CD4-positive, alpha-beta T cell (primary cell): ENCODE measurements at regions not wholly inside any gene's neighbourhood (a gene's known extent, or its start where the extent isn't known, plus 50 kb on each side); places are given as distances from the start of the nearest gene placed in this dataset.
A peak's percentile ranks its signal among the peaks of the same experiment; 100 is the strongest.

Experiments used
- ATAC-seq: fragments of 200-7000 bp; cut with Tn5 transposase; one replicate; pipeline ENCODE4 v1.10.0; 2022; ENCODE audit warnings: mild to moderate bottlenecking; ENCODE audit not compliant: poor library complexity
- CTCF ChIA-PET: fragments of 350-600 bp; sonication (Branson Sonifier 250); formaldehyde crosslinking; loops from one replicate; lab custom pipeline; 2021; ENCODE audit warnings: antibody characterized with exemption, inconsistent platforms; lab: Charles Lee
- POLR2A ChIA-PET: fragments of 350-600 bp; sonication (Branson Sonifier 250); formaldehyde crosslinking; loops from one replicate; lab custom pipeline; 2021; ENCODE audit warnings: antibody characterized with exemption, inconsistent platforms; lab: Charles Lee
- DNase-seq, 14 experiments: peaks; one replicate each; pipeline ENCODE4 v3.0.0-alpha.2; 2013 to 2020; ENCODE audit warnings: mixed read lengths in 2 of 14
- H3K27ac ChIP-seq, 2 donors: one replicate each; pipeline versions ENCODE4 v1.5.1 to v1.7.0; 2013; ENCODE audit warnings: low read length in 2 of 2, low read depth in 1 of 2, mild to moderate bottlenecking in 1 of 2
- H3K27me3 ChIP-seq, 2 experiments: 1 replicate in 1 of 2; 2 replicates in 1 of 2; pipeline versions ENCODE4 v1.6.1 to v1.7.0; 2013; ENCODE audit warnings: low read length in 2 of 2, control low read depth in 1 of 2, mild to moderate bottlenecking in 1 of 2, moderate library complexity in 1 of 2; ENCODE audit not compliant: insufficient read depth in 2 of 2, control insufficient read depth in 1 of 2
- H3K36me3 ChIP-seq: one replicate; pipeline ENCODE4 v1.6.1; 2013; ENCODE audit warnings: low read length, control low read depth; ENCODE audit not compliant: insufficient read depth
- H3K4me1 ChIP-seq: one replicate; pipeline ENCODE4 v1.6.1; 2013; ENCODE audit warnings: low read length, control low read depth; ENCODE audit not compliant: insufficient read depth
- H3K4me3 ChIP-seq: one replicate; pipeline ENCODE4 v1.5.1; 2013; ENCODE audit warnings: mild to moderate bottlenecking, low read length, moderate library complexity
- H3K9me3 ChIP-seq, 2 experiments: 1 replicate in 1 of 2; 2 replicates in 1 of 2; pipeline versions ENCODE4 v1.6.1 to v1.7.0; 2013; ENCODE audit warnings: low read length in 2 of 2, mild to moderate bottlenecking in 2 of 2, control low read depth in 1 of 2, moderate library complexity in 1 of 2; ENCODE audit not compliant: control insufficient read depth in 1 of 2, insufficient read depth in 1 of 2
- H3K27ac Mint-ChIP-seq: one replicate; pipeline ENCODE4 v1.8.0; 2020; ENCODE audit warnings: mixed read lengths
- H3K27me3 Mint-ChIP-seq: one replicate; pipeline ENCODE4 v1.8.0; 2021; ENCODE audit warnings: mixed read lengths
- H3K36me3 Mint-ChIP-seq: one replicate; pipeline ENCODE4 v1.8.0; 2021; ENCODE audit warnings: low read depth, mixed read lengths
- H3K4me1 Mint-ChIP-seq: one replicate; pipeline ENCODE4 v1.8.0; 2021; ENCODE audit warnings: low read depth, mixed read lengths
- H3K4me3 Mint-ChIP-seq: one replicate; pipeline ENCODE4 v1.8.0; 2020; ENCODE audit warnings: mild to moderate bottlenecking, mixed read lengths
- H3K9me3 Mint-ChIP-seq: one replicate; pipeline ENCODE4 v1.8.0; 2020; ENCODE audit warnings: mixed read lengths
- CTCF ChIP-seq: fragments of 200-600 bp; IDR thresholded peaks from one replicate; pipeline ENCODE4 v1.8.0; 2022; ENCODE audit warnings: antibody characterized with exemption, mild to moderate bottlenecking
- intact Hi-C, 2 experiments: fragments of 100-400 bp; cut with DNase I in 1 of 2; cut with micrococcal nuclease in 1 of 2; formaldehyde crosslinking; loops; one replicate each; pipeline versions ENCODE4 v1.15.1 to v1.9.0; 2023 to 2025; cut with DNase I, micrococcal nuclease

- ChIA-PET POLR2A (no interaction called here), CTCF (no interaction called here)
- Histone ChIP-seq H3K9me3 (no peaks in the 10 kb centered on the region), H3K27ac (no peak overlapping the region), H3K4me3 (no peak overlapping the region), H3K4me1 (peaks cover 45% of the 10 kb centered on the region), H3K27me3 (no peaks in the 10 kb centered on the region), H3K36me3 (no peaks in the 10 kb centered on the region)
- no peaks in the 10 kb centered on the region for H3K9me3 Mint-ChIP-seq
- H3K36me3 Mint-ChIP-seq = no peaks in the 10 kb centered on the region
- peaks cover 49% of the 10 kb centered on the region for H3K4me1 Mint-ChIP-seq
- DNase-seq (no peak), ATAC-seq (no peak)
- H3K4me3 Mint-ChIP-seq = no peak overlapping the region
- intact Hi-C loops = no loop called here
- no peak overlapping the region for H3K27ac Mint-ChIP-seq
- no peaks in the 10 kb centered on the region for H3K27me3 Mint-ChIP-seq
- TF ChIP-seq CTCF = no peak
Observed at GRCh38 chr22:42323971-42324370, 53.5 kb upstream of the TCF20 start.

GRCh38 chr22:42322562-42322926 is 52.1 kb upstream of the TCF20 start:
- H3K36me3 ChIP-seq = no peaks in the 10 kb centered on the region
- H3K4me3 ChIP-seq = no peak overlapping the region
- ChIA-PET CTCF (no interaction called here), POLR2A (no interaction called here)
- Mint-ChIP-seq H3K4me1 (peaks cover 36% of the 10 kb centered on the region), H3K27ac (peak overlapping the region; percentile 66), H3K4me3 (no peak overlapping the region), H3K36me3 (no peaks in the 10 kb centered on the region), H3K9me3 (no peaks in the 10 kb centered on the region), H3K27me3 (no peaks in the 10 kb centered on the region)
- peaks cover 35% of the 10 kb centered on the region for H3K4me1 ChIP-seq
- no peak for TF ChIP-seq CTCF
- H3K27ac ChIP-seq = no peak overlapping the region
- ATAC-seq (no peak), DNase-seq (no peak)
- no peaks in the 10 kb centered on the region for H3K27me3 ChIP-seq
- H3K9me3 ChIP-seq = no peaks in the 10 kb centered on the region
- intact Hi-C loops = no loop called here

- intact Hi-C loops = no loop called here
- Mint-ChIP-seq H3K36me3 (no peaks in the 10 kb centered on the region), H3K27me3 (no peaks in the 10 kb centered on the region), H3K4me1 (peaks cover 34% of the 10 kb centered on the region), H3K4me3 (no peak overlapping the region), H3K27ac (peak overlapping the region; percentile 66), H3K9me3 (no peaks in the 10 kb centered on the region)
- Histone ChIP-seq H3K4me1 (peaks cover 34% of the 10 kb centered on the region), H3K4me3 (no peak overlapping the region), H3K36me3 (no peaks in the 10 kb centered on the region), H3K9me3 (no peaks in the 10 kb centered on the region), H3K27ac (no peak overlapping the region), H3K27me3 (no peaks in the 10 kb centered on the region)
- TF ChIP-seq CTCF = no peak
- ChIA-PET POLR2A (no interaction called here), CTCF (no interaction called here)
- DNase-seq (no peak), ATAC-seq (no peak)
Observed at GRCh38 chr22:42321908-42322561, 51.6 kb upstream of the TCF20 start.
